HG03469 (cell line): ENCODE measurements at regions not wholly inside any gene's neighbourhood (a gene's known extent, or its start where the extent isn't known, plus 50 kb on each side); places are given as distances from the start of the nearest gene placed in this dataset.

Source experiments
- ATAC-seq: cut with Tn5 transposase; IDR thresholded peaks from one replicate; pipeline ENCODE4 v1.9.1; 2021; ENCODE audit warnings: mild to moderate bottlenecking, moderate library complexity, moderate number of reproducible peaks; ENCODE audit not compliant: unreplicated experiment

- no peak for ATAC-seq
Measured at GRCh38 chr20:52289956-52290565, 98.5 kb upstream of the ZFP64 start.

- no peak for ATAC-seq
Measured at GRCh38 chr20:52280407-52280806, 88.8 kb upstream of the ZFP64 start.

DNA sequence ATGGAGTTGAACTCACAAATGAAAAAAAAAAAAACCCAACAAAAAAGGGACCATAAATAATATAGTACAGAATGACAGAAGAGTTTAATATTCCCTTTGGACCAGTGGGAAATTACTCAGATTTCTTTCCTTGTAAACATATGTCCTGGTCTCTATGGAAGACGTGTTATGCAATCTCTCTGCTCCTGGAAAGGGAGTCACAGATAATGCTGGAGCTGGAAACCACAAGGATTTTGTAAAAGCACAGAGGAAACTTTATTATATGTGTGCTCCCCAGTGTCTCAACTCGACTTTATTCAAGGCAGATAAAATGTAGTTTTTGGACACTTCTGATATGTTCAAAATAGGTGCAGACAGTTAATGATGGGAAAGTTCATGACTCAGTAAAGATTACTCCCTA is 88.1 kb upstream of the ZFP64 start:
- ATAC-seq = no peak

GRCh38 chr20:52275181-52275691 is 83.7 kb upstream of the ZFP64 start:
- no peak for ATAC-seq

DNA sequence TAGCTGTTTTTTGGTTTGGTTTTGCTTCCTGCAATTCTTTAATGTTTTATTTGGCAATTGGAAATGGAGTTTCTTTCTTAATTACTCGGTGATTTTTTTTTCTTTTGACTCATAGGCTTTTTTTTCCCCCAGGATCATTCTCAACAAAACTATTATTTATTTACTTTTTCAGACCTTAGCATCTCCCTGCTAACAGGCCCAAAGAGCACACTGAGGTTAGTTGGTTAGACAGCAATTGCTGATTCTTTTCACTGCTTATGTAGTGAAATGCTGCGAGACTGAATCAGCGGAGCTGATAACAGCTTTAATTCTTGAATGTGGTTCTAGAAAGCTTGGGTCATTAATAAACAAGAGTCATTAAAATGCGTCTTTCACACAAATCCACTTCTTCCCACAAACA is 79.1 kb upstream of the ZFP64 start:
- ATAC-seq = no peak

DNA sequence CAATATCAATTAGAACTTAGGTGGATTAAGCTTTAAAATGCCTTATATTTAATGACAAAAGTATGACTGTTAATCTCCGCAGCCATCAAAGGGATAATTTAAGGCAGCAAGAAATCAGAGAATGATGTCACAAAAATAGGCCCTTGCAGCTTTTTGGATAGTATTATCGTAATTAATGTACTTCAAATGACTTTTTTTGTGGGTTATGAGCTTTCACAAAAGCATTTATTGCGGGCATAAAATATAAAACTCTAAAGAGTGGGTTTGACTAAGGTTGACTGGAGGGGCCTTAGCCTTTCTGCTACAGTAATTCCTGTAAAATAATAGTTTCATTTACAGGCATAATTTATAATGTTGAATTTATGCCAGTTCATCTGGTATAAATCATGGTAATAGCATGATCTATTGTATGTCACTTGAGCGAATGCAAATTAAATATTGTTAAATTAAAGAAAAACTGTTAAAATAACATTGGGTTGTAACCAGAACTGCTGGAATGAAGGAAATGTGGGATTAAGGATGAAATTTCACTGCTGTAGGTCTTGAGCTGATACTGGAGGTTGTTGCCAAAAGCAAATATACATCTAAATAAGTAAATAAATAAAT is 78.5 kb upstream of the ZFP64 start:
- no peak for ATAC-seq

DNA sequence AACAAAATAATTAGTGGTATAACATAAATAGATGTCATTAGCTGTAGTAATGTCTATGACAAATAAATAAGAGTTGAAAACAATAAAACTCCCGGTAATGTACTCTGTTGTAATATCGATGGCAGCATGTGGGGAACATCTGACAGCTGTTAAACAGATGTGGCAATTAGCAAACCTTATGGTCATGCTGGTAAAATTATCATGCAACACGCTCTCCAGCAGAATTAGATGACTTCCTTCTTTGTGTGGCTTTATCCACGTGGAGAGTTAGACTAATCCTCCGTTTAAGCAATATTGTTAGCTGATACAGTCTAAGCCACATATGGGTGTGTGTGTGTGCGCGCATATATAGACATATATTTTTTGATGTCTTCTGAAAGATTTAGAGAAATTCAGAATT is 77.7 kb upstream of the ZFP64 start:
- no peak for ATAC-seq

- no peak for ATAC-seq
Measured at GRCh38 chr20:52268184-52268749, 76.7 kb upstream of the ZFP64 start.

DNA sequence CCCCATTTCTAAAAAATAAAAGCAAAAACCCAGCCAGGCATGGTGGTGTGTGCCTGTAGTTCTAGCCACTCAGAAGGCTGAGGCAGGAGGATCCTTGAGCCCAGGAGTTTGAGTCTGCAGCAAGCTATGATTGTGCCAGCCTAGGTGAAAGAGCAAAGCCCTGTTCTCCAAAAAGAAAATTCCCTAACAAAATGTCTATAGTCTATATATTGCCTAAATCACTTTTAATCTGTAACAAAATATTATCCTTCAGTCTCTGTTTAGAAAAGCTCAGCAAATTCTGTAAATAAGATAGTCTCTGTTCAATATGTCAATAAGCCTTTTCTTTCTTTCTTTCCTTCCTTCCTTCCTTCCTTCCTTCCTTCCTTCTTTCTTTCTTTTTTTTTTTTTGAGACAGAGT is 75.8 kb upstream of the ZFP64 start:
- ATAC-seq = no peak

GRCh38 chr20:52263757-52264156 is 72.2 kb upstream of the ZFP64 start:
- no peak for ATAC-seq

GRCh38 chr20:52261792-52262191 is 70.2 kb upstream of the ZFP64 start:
- no peak for ATAC-seq

DNA sequence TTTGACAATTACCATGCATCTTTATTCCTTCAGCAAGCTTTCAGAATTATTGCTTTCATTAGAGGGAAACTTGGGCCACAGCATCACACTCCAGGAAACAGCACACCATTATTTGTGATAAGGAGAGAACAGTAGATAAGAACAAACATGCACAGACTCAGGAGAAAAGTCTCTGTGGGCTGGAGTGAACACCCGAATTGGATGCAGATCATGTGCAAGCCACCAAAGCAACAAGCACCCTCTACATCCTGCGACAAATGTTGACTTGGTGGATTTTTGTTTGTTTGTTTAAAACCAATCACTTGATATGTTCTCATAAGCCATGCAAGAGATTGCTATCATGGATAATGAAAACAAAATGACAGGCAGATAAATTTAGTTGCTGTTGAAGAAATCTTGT is 67.7 kb upstream of the ZFP64 start:
- ATAC-seq = no peak

GRCh38 chr20:52256454-52256853 is 64.9 kb upstream of the ZFP64 start:
- no peak for ATAC-seq

DNA sequence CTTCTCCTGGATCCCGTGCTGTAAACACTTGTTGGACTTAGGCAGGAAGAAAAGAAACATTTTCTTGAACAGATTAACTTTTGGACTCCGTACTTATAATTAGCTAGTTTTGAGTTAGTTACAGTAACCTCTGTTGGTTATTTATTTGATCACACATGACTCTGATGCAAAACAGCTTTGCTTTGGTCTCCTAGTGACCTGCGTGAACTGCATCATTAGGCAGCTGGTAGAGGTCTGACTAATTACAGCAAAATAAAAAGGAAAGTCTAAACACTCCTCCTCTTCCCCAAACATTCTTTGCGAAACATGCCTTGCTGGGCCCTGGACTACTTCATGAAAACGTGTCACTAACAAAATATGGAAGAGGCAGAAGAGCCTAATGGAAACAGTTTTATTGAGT is 61.1 kb upstream of the ZFP64 start:
- no peak for ATAC-seq

DNA sequence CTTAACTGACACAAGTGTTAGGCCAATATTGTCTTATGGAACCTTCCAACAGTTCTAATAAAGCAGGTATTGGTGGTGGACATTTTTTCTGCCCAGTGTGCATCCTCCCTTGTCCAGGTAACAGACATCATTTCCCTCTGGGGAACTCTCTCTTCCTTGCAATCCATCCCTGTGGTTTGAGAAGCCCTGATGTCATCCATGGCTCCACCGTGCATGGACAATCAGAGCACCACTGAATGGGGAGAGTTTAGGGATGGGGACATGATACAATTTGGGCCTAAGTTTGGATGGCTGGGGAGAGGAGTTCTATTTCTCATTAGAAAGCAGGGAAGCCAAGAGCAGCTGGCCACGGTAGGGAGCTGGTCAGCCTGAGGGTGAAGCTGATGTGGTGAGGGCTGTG is 60.2 kb upstream of the ZFP64 start:
- no peak for ATAC-seq

DNA sequence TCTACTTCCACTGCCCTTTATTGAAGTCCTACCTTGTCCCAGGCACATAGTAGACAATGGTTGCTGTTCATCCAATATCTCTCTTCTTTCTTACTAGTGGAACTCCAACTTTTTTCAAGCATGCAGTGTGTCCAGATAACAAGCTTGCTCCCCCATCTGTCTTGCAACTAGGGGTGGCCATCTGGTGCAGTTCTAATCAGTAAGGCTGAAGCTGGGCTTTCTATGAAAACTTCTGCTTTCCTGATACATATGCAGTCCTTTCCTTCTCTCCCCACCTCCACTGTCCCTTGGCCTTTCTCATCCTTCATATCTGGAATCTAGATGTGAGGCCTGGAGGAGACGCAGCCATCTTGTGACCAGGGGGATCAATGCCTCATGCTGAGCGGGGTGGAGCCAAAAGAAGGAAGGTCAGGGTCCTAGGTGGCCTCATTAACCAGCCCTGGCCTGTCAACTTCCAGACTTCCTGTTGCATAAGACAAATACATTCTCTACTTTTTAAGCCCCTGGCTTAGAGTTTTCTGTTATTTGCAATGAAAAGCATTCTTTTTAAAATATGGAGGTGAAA is 59.6 kb upstream of the ZFP64 start:
- ATAC-seq = no peak

DNA sequence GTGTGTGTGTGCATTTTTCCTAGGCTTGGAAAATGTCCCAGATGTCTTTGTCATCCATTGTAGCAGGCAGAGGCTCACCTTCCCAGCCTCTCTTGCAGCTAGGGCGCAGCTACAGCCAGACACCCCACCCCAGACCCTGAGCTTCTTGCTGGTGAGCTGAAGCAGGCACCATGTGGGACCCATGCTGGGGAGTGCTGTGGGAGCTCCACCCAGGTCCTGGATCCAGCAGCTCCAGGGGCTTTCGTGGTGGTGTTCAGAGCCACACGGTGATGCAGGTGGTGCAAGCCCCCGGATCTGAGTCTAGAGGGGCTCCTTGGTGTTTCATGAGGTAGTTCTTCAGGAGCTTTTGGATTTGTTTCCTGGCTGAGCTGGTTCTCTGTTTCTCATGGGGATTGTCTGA is 56.0 kb upstream of the ZFP64 start:
- no peak for ATAC-seq

DNA sequence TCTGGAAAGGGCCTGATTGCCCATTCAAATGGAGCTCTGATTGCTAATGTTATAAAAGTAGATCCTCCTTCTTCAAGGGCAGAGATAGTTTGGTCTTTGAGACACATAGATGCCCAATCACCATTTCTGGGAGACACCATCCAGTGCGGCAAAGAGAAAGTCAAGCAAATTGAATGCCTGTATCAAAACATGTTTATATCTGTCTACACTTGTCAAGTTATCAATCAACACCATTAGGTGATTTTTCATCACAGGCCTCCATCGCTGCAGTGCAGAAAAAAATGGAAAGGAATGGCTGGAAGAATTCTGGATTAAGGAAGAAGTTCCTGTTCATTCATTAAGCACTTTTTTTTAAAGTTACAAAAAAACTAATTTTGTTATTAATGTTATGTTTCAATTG is 54.8 kb upstream of the ZFP64 start:
- no peak for ATAC-seq

- no peak for ATAC-seq
Measured at GRCh38 chr20:52244702-52245101, 53.1 kb upstream of the ZFP64 start.

DNA sequence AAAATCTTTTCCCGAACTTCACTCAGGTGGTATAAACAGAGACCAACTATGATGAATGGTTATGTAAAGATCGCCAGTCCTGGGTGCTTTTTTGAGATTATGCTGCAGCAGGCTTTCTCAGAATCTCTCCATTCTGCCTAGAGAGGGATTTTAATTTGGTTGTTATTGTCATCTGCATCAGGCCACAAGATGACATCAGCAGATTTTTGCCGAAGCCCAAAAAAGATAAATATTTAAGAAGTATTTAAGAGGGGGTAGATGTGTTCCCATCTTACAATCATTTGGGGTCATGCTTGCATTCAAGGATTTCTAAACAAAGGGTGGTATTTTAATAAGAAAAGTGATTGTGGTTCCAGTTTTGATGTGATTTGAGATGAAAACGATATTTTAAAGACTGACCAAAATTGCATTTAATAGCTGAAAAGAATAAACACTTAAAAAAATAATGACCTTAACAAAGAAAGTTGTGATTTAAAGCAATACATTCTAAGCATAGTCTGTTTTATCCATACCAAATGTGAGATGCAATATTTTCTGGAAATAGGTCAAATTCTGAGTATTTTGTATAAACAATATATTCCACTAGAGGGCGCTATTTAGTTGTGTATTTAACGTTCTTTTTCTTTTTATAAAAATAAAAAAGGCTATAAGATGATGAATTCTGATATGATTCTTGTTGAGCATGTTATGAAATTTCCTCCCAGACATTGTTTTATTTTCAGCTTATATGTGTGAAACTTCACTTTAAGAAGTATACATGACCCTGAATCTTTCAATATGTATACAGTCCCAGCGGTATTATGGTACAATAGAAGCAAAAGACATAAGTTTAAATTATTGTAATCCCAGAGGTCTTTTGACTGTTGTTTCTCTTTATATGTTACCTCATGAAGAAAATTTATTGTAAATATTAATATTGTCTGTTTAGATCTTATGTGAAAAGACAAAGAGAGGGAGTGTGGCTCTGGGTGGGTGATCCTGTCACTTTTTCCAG is 51.0 kb upstream of the ZFP64 start:
- no peak for ATAC-seq
